GM12878 (cell line): ENCODE measurements at regions not wholly inside any gene's neighbourhood (a gene's known extent, or its start where the extent isn't known, plus 50 kb on each side); places are given as distances from the start of the nearest gene placed in this dataset.

ENCODE experiments used
- ATAC-seq: fragments of 200-7000 bp; cut with Tn5 transposase; 3 replicates; pipeline ENCODE4 v1.9.1; 2020; ENCODE audit warnings: mild to moderate bottlenecking, moderate library complexity
- BruUV-seq: library from RNA; stranded (reverse); fragments of 400-500 nt; replicated peaks from 2 replicates; lab custom pipeline; 2021; lab: Mats Ljungman, UMichigan
- CTCF ChIA-PET: fragments of 300-600 bp; sonication (Branson Sonifier 250); formaldehyde crosslinking; extraction: SDS; loops from one replicate; lab custom pipeline; 2021; ENCODE audit warnings: inconsistent platforms; lab: Yijun Ruan, JAX
- POLR2A ChIA-PET: fragments of 350-600 bp; formaldehyde crosslinking; extraction: SDS; loops from one replicate; lab custom pipeline; 2021; ENCODE audit warnings: inconsistent platforms; lab: Charles Lee
- RAD21 ChIA-PET: fragments of 300-600 bp; sonication (Branson Sonifier 250); formaldehyde crosslinking; loops from one replicate; lab custom pipeline; 2023; ENCODE audit warnings: antibody characterized with exemption; ENCODE audit not compliant: unreplicated experiment; lab: Charles Lee
- SMC1A ChIA-PET: fragments of 300-600 bp; sonication (Branson Sonifier 250); formaldehyde crosslinking; loops from one replicate; lab custom pipeline; 2023; ENCODE audit not compliant: unreplicated experiment, uncharacterized antibody; lab: Charles Lee
- DNase-seq: peaks from one replicate; pipeline ENCODE4 v3.0.0-alpha.2; 2011; ENCODE audit warnings: low read depth, low spot score
- FAIRE-seq: peaks from 3 replicates; lab custom pipeline; 2011; peaks lifted over from hg19 to GRCh38; lab: Jason Lieb, UNC
- H2AFZ ChIP-seq: 2 replicates; pipeline ENCODE4 v1.6.0; 2011; ENCODE audit warnings: low read depth, low read length, control low read depth; ENCODE audit not compliant: control insufficient read depth
- H3K27ac ChIP-seq: 2 replicates; pipeline ENCODE4 v1.5.1; 2011; ENCODE audit warnings: control low read depth; ENCODE audit not compliant: control insufficient read depth, insufficient read depth
- H3K27me3 ChIP-seq, 2 experiments: replicated peaks in 1 of 2; 2 replicates each; pipeline versions ENCODE4 v1.6.0 to v1.6.1; 2011; ENCODE audit warnings: low read length in 1 of 2; ENCODE audit not compliant: control insufficient read depth in 2 of 2, insufficient read depth in 2 of 2
- H3K36me3 ChIP-seq, 2 experiments: 2 replicates each; pipeline ENCODE4 v1.5.1; 2011; ENCODE audit warnings: low read length in 1 of 2; ENCODE audit not compliant: control insufficient read depth in 2 of 2, insufficient read depth in 2 of 2
- H3K4me1 ChIP-seq: 2 replicates; pipeline ENCODE4 v1.6.1; 2011; ENCODE audit warnings: mild to moderate bottlenecking, low read length, moderate library complexity, mixed read lengths; ENCODE audit not compliant: control insufficient read depth, insufficient read depth
- H3K4me2 ChIP-seq: 2 replicates; pipeline ENCODE4 v1.6.0; 2011; ENCODE audit warnings: control low read depth; ENCODE audit not compliant: control insufficient read depth, insufficient read depth
- H3K4me3 ChIP-seq: fragments of 200-600 bp; sonication (generic); 2 replicates; pipeline ENCODE4 v1.5.1; 2016
- H3K79me2 ChIP-seq: 2 replicates; pipeline ENCODE4 v1.6.0; 2011; ENCODE audit warnings: low read length; ENCODE audit not compliant: control insufficient read depth, insufficient read depth
- H3K9ac ChIP-seq: 2 replicates; pipeline ENCODE4 v1.8.0; 2011; ENCODE audit warnings: low read length, control low read depth, mixed read lengths; ENCODE audit not compliant: control insufficient read depth, insufficient read depth
- H3K9me3 ChIP-seq: replicated peaks from 3 replicates; pipeline ENCODE4 v1.5.1; 2011; ENCODE audit warnings: mild to moderate bottlenecking, low read length; ENCODE audit not compliant: control insufficient read depth, insufficient read depth
- H4K20me1 ChIP-seq: 2 replicates; pipeline ENCODE4 v1.6.0; 2011; ENCODE audit not compliant: control insufficient read depth, insufficient read depth
- CBX5 ChIP-seq: sonication (generic); IDR thresholded peaks from 2 replicates; pipeline ENCODE4 v1.6.1; 2016; ENCODE audit warnings: low read depth, moderate library complexity, mild to moderate bottlenecking, inconsistent platforms
- EP300 ChIP-seq, 2 experiments: fragments of 150-350 bp in 1 of 2; IDR thresholded peaks; 2 replicates each; pipeline ENCODE4 v1.6.1; 2011 to 2012; ENCODE audit warnings: low read depth in 2 of 2, low read length in 2 of 2, borderline replicate concordance in 1 of 2, improper control_type of control experiment in 1 of 2, inconsistent platforms in 1 of 2; ENCODE audit not compliant: control insufficient read depth in 1 of 2
- FOS ChIP-seq: IDR thresholded peaks from 3 replicates; pipeline ENCODE4 v1.6.1; 2011; ENCODE audit warnings: borderline replicate concordance; ENCODE audit not compliant: insufficient read length; ENCODE audit errors: extremely low read depth
- IKZF2 ChIP-seq, 2 experiments: fragments of 450-650 bp; IDR thresholded peaks; 2 replicates each; pipeline ENCODE4 v1.6.1; 2017; ENCODE audit warnings: mild to moderate bottlenecking in 2 of 2, moderate library complexity in 2 of 2
- LARP7 ChIP-seq: fragments of 450-650 bp; IDR thresholded peaks from 2 replicates; pipeline ENCODE4 v1.6.1; 2017; ENCODE audit warnings: mild to moderate bottlenecking
- MYB ChIP-seq: fragments of 150-350 bp; IDR thresholded peaks from 2 replicates; pipeline ENCODE4 v1.6.1; 2014; ENCODE audit warnings: mild to moderate bottlenecking, low read depth, low read length, borderline replicate concordance
- NRF1 ChIP-seq: conservative IDR thresholded peaks from 2 replicates; pipeline ENCODE4 v1.6.1; 2011; ENCODE audit warnings: mild to moderate bottlenecking, low read depth, low read length, improper control_type of control experiment
- SUPT20H ChIP-seq: IDR thresholded peaks from 2 replicates; pipeline ENCODE4 v1.6.1; 2011; ENCODE audit warnings: low read depth, mild to moderate bottlenecking, low read length, moderate library complexity, borderline replicate concordance; ENCODE audit not compliant: control insufficient read depth
- TARDBP ChIP-seq: IDR thresholded peaks from 2 replicates; pipeline ENCODE4 v1.6.1; 2016; ENCODE audit warnings: borderline replicate concordance
- USF2 ChIP-seq: IDR thresholded peaks from 2 replicates; pipeline ENCODE4 v1.6.1; 2011; ENCODE audit warnings: low read depth, low read length, improper control_type of control experiment, borderline replicate concordance
- YBX1 ChIP-seq: fragments of 450-650 bp; IDR thresholded peaks from 2 replicates; pipeline ENCODE4 v1.6.1; 2016; ENCODE audit warnings: antibody characterized with exemption
- ZNF217 ChIP-seq: fragments of 450-650 bp; IDR thresholded peaks from 2 replicates; pipeline ENCODE4 v1.6.1; 2017; ENCODE audit warnings: antibody characterized with exemption, mild to moderate bottlenecking
- ZNF384 ChIP-seq: IDR thresholded peaks from 2 replicates; pipeline ENCODE4 v1.6.1; 2012; ENCODE audit warnings: low read depth, mild to moderate bottlenecking, low read length, improper control_type of control experiment, borderline replicate concordance
- WGBS: methylation state at CpG from one replicate; pipeline ENCODE4 v1.1.6; 2016; ENCODE audit warnings: low lambda C conversion rate; ENCODE audit not compliant: insufficient replicate concordance, insufficient coverage; ENCODE audit errors: missing lambda C conversion rate; 5-methylcytosine and 5-hydroxymethylcytosine counted together
- in situ Hi-C: fragments of 300-500 bp; cut with MboI; formaldehyde crosslinking; loops from 9 replicates; pipeline ENCODE4 v1.14.3; 2018; ENCODE audit warnings: mixed read lengths
- intact Hi-C: fragments of 100-400 bp; cut with micrococcal nuclease; formaldehyde crosslinking; loops from one replicate; pipeline ENCODE4 v1.14.2; 2022; ENCODE audit not compliant: unreplicated experiment

- H3K4me3 ChIP-seq: no peak overlapping the region
- no peaks in the 10 kb centered on the region for H4K20me1 ChIP-seq
- H3K36me3 ChIP-seq: no peaks in the 10 kb centered on the region
- ChIA-PET POLR2A (no interaction called here), SMC1A (no interaction called here), RAD21 (no interaction called here), CTCF (no interaction called here)
- FAIRE-seq: no peak
- H3K27ac ChIP-seq: no peak overlapping the region
- H3K9me3 ChIP-seq: no peaks in the 10 kb centered on the region; the same call in 2 of the 3 replicates
- TF ChIP-seq EP300 (IDR thresholded peaks at IDR 0.05; ENCODE audit: borderline replicate concordance in 1 of 2, control insufficient read depth in 1 of 2, low read depth in 2 of 2, low read length in 2 of 2): no peak
- no peak for DNase-seq
- ATAC-seq: no peak
- H3K79me2 ChIP-seq: no peaks in the 10 kb centered on the region
- H3K4me2 ChIP-seq: no peak overlapping the region
- WGBS: 6% methylated on average over 7 of the region's 7 CpGs
- no peaks in the 10 kb centered on the region for H3K27me3 ChIP-seq
- H3K4me1 ChIP-seq: no peaks in the 10 kb centered on the region
- BruUV-seq: no TSS peak
- no peak overlapping the region for H3K9ac ChIP-seq
- intact Hi-C loops: no loop called here
- in situ Hi-C loops: no loop called here
- no peak overlapping the region for H2AFZ ChIP-seq
Observed at GRCh38 chr13:111506621-111507020, 186.2 kb downstream of the TEX29 start.

GRCh38 chr13:111508164-111508870 lies 187.9 kb downstream of the TEX29 start:
- H3K27ac ChIP-seq: no peak overlapping the region
- intact Hi-C loops: no loop called here
- no peaks in the 10 kb centered on the region for H3K36me3 ChIP-seq
- in situ Hi-C loops: no loop called here
- no peak overlapping the region for H3K4me2 ChIP-seq
- no peak for DNase-seq
- no peak overlapping the region for H3K4me3 ChIP-seq
- H3K27me3 ChIP-seq: no peaks in the 10 kb centered on the region
- no peaks in the 10 kb centered on the region for H4K20me1 ChIP-seq
- BruUV-seq: no TSS peak
- WGBS: 58% methylated on average over 21 of the region's 21 CpGs
- no peaks in the 10 kb centered on the region for H3K79me2 ChIP-seq
- H3K9ac ChIP-seq: no peak overlapping the region
- H3K4me1 ChIP-seq: no peaks in the 10 kb centered on the region
- no peak for ATAC-seq
- FAIRE-seq: no peak
- no peak overlapping the region for H2AFZ ChIP-seq
- no peaks in the 10 kb centered on the region for H3K9me3 ChIP-seq
- CTCF ChIA-PET: no interaction called here
- RAD21 ChIA-PET: no interaction called here
- POLR2A ChIA-PET: no interaction called here
- SMC1A ChIA-PET: no interaction called here
- TF ChIP-seq MYB: no peak
- no peak for TF ChIP-seq EP300 (IDR thresholded peaks at IDR 0.05; ENCODE audit: borderline replicate concordance in 1 of 2, control insufficient read depth in 1 of 2, low read depth in 2 of 2, low read length in 2 of 2)
- no peak for TF ChIP-seq FOS
- no peak for TF ChIP-seq TARDBP
- no peak for TF ChIP-seq IKZF2 (IDR thresholded peaks at IDR 0.05)
- no peak for TF ChIP-seq USF2
- no peak for TF ChIP-seq LARP7
- TF ChIP-seq YBX1: no peak
- TF ChIP-seq ZNF384: no peak
- TF ChIP-seq SUPT20H: no peak
- no peak for TF ChIP-seq CBX5
- TF ChIP-seq ZNF217: no peak
- TF ChIP-seq NRF1: no peak
